WERI-Rb-1 (cell line): ENCODE measurements at regions not wholly inside any gene's neighbourhood (a gene's known extent, or its start where the extent isn't known, plus 50 kb on each side); places are given as distances from the start of the nearest gene placed in this dataset.

Experiments used
- DNase-seq: peaks from one replicate; pipeline ENCODE4 v3.0.0-alpha.2; 2020
- H3K27ac ChIP-seq: fragments of 250-450 bp; sonication (Bioruptor Pico); 2 replicates; pipeline ENCODE4 v1.5.1; 2020; ENCODE audit warnings: mild to moderate bottlenecking, moderate library complexity
- H3K27me3 ChIP-seq: fragments of 250-450 bp; sonication (Bioruptor Pico); 2 replicates; pipeline ENCODE4 v1.5.1; 2021; ENCODE audit warnings: mild to moderate bottlenecking, low read depth, moderate library complexity; ENCODE audit not compliant: insufficient read depth, severe bottlenecking
- H3K36me3 ChIP-seq: fragments of 250-450 bp; sonication (Bioruptor Pico); 2 replicates; pipeline ENCODE4 v1.5.1; 2020; ENCODE audit warnings: mild to moderate bottlenecking, moderate library complexity
- H3K4me3 ChIP-seq: 2 replicates; pipeline ENCODE4 v1.5.1; 2011; ENCODE audit warnings: low read depth, mild to moderate bottlenecking, control low read depth, low read length
- H3K9me3 ChIP-seq: fragments of 250-450 bp; sonication (Bioruptor Pico); 2 replicates; pipeline ENCODE4 v1.5.1; 2021; ENCODE audit warnings: mild to moderate bottlenecking, moderate library complexity; ENCODE audit not compliant: severe bottlenecking
- TF ChIP-seq, protein P1 (sequence below): IDR thresholded peaks from 2 replicates; pipeline ENCODE4 v1.5.1; 2011; ENCODE audit warnings: low read depth, mild to moderate bottlenecking, control low read depth, inconsistent platforms, low read length

DNA sequence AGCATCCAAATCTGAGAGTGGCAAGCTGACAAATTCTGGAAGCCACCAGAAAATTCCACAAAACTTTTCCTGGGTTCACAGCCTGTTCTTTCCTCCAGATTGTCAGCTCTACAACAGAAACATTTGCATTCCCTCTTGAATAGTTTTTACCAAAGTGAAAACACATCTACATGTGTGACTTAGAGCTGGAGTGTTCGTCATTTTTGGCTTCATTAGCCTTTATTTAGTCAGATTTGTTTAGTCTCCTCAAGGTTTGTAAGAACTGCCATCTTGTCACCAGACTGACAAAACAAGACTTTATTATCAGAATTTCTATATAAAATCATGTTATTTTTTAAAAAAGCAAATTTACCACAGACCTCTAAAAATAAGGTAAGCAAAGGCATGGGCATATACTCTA, 347.3 kb downstream of the TRIM36 start:
- no peak for DNase-seq
- no peak overlapping the region for H3K27ac ChIP-seq
- H3K4me3 ChIP-seq, result no peak overlapping the region
- H3K27me3 ChIP-seq, result no peaks in the 10 kb centered on the region
- H3K9me3 ChIP-seq, result no peaks in the 10 kb centered on the region
- TF ChIP-seq, protein P1, sequence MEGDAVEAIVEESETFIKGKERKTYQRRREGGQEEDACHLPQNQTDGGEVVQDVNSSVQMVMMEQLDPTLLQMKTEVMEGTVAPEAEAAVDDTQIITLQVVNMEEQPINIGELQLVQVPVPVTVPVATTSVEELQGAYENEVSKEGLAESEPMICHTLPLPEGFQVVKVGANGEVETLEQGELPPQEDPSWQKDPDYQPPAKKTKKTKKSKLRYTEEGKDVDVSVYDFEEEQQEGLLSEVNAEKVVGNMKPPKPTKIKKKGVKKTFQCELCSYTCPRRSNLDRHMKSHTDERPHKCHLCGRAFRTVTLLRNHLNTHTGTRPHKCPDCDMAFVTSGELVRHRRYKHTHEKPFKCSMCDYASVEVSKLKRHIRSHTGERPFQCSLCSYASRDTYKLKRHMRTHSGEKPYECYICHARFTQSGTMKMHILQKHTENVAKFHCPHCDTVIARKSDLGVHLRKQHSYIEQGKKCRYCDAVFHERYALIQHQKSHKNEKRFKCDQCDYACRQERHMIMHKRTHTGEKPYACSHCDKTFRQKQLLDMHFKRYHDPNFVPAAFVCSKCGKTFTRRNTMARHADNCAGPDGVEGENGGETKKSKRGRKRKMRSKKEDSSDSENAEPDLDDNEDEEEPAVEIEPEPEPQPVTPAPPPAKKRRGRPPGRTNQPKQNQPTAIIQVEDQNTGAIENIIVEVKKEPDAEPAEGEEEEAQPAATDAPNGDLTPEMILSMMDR, result no peak
- H3K36me3 ChIP-seq, result no peaks in the 10 kb centered on the region

GRCh38 chr5:114790403-114790792, 379.3 kb downstream of the TRIM36 start:
- Histone ChIP-seq H3K27me3 (peaks cover 20% of the 10 kb centered on the region), H3K4me3 (no peak overlapping the region), H3K9me3 (no peaks in the 10 kb centered on the region), H3K36me3 (no peaks in the 10 kb centered on the region), H3K27ac (no peak overlapping the region)
- TF ChIP-seq, protein P1, result no peak
- no peak for DNase-seq

GRCh38 chr5:114789773-114790402, 379.8 kb downstream of the TRIM36 start:
- H3K27ac ChIP-seq, result no peak overlapping the region
- H3K27me3 ChIP-seq, result peaks cover 17% of the 10 kb centered on the region
- H3K4me3 ChIP-seq, result no peak overlapping the region
- no peak for DNase-seq
- no peaks in the 10 kb centered on the region for H3K9me3 ChIP-seq
- no peaks in the 10 kb centered on the region for H3K36me3 ChIP-seq
- TF ChIP-seq, protein P1, result peak; percentile 29; the same call in 1 of the 2 replicates

GRCh38 chr5:114782869-114783268, 386.8 kb downstream of the TRIM36 start:
- H3K27me3 ChIP-seq, result peaks cover 27% of the 10 kb centered on the region
- TF ChIP-seq, protein P1, result 0 out of 2 replicates have a peak, but pooled peaks have one; percentile 15
- no peaks in the 10 kb centered on the region for H3K36me3 ChIP-seq
- DNase-seq, result peak; percentile 9
- no peak overlapping the region for H3K27ac ChIP-seq
- H3K4me3 ChIP-seq, result no peak overlapping the region
- no peaks in the 10 kb centered on the region for H3K9me3 ChIP-seq

GRCh38 chr5:114782177-114782576, 387.5 kb downstream of the TRIM36 start:
- TF ChIP-seq, protein P1, result no peak
- H3K4me3 ChIP-seq, result no peak overlapping the region

DNA sequence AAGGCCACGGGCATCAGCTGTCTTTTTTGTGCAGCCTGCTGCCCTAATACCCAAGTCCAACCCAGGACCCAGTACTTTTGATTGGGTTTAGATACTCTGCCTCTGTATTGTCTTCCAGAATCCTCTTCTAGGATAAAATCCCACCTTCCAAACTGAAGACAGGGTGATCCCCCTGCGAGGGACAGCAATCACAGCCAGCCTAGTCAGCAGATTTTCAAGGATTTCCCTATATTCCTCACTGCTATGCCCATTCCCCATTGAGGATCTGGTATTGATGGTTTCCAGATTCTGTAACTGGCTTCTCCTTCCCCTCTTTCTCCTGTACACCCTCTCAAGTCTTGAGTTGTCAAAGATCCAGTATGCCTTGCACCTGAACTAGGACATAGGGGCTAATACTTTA, 389.4 kb downstream of the TRIM36 start:
- H3K27me3 ChIP-seq, result peaks cover 26% of the 10 kb centered on the region
- no peak overlapping the region for H3K27ac ChIP-seq
- no peaks in the 10 kb centered on the region for H3K9me3 ChIP-seq
- TF ChIP-seq, protein P1, result no peak
- H3K36me3 ChIP-seq, result no peaks in the 10 kb centered on the region
- H3K4me3 ChIP-seq, result no peak overlapping the region
- no peak for DNase-seq

More at GRCh38 chr5:114782177-114782576, 387.5 kb downstream of the TRIM36 start:
- peaks cover 21% of the 10 kb centered on the region for H3K27me3 ChIP-seq
- no peak for DNase-seq
- no peak overlapping the region for H3K27ac ChIP-seq
- no peaks in the 10 kb centered on the region for H3K9me3 ChIP-seq
- no peaks in the 10 kb centered on the region for H3K36me3 ChIP-seq
